ENCODE measurements at regions not wholly inside any gene's neighbourhood (a gene's known extent, or its start where the extent isn't known, plus 50 kb on each side); places are given as distances from the start of the nearest gene placed in this dataset.

GRCh38 chr1:170332801-170333200 lies 187.0 kb downstream of the NTMT2 start:
- TF ChIP-seq ZFX (IDR thresholded peaks at IDR 0.05) (no peak), CTCF (conservative IDR thresholded peaks at IDR 0.05) (no peak)
- H3K27ac ChIP-seq: no peak overlapping the region

- no peak overlapping the region for H3K27ac ChIP-seq
- TF ChIP-seq ZFX (IDR thresholded peaks at IDR 0.05): no peak
- no peak for TF ChIP-seq CTCF (conservative IDR thresholded peaks at IDR 0.05)
These were observed 191.7 kb downstream of the NTMT2 start for GRCh38 chr1:170337413-170337994.

GRCh38 chr1:170339534-170339933 lies 192.4 kb upstream of the GORAB start:
- TF ChIP-seq ZFX (IDR thresholded peaks at IDR 0.05) (no peak), CTCF (conservative IDR thresholded peaks at IDR 0.05) (no peak)

GRCh38 chr1:170340308-170340707 lies 191.7 kb upstream of the GORAB start:
- H3K27ac ChIP-seq: no peak overlapping the region
- no peak for TF ChIP-seq CTCF (conservative IDR thresholded peaks at IDR 0.05)
- TF ChIP-seq ZFX (IDR thresholded peaks at IDR 0.05): no peak

More at GRCh38 chr1:170339534-170339933, 192.4 kb upstream of the GORAB start:
- no peak overlapping the region for H3K27ac ChIP-seq

- H3K27ac ChIP-seq: no peak overlapping the region
- TF ChIP-seq ZFX (IDR thresholded peaks at IDR 0.05) (no peak), CTCF (conservative IDR thresholded peaks at IDR 0.05) (no peak)
These were observed 180.5 kb upstream of the GORAB start for GRCh38 chr1:170351366-170351946.

- TF ChIP-seq CTCF (conservative IDR thresholded peaks at IDR 0.05) (no peak), ZFX (IDR thresholded peaks at IDR 0.05) (no peak)
- no peak overlapping the region for H3K27ac ChIP-seq
These were observed 177.7 kb upstream of the GORAB start for GRCh38 chr1:170354246-170354645.

- TF ChIP-seq CTCF (conservative IDR thresholded peaks at IDR 0.05) (no peak), ZFX (IDR thresholded peaks at IDR 0.05) (no peak)
- no peak overlapping the region for H3K27ac ChIP-seq
These were observed 177.3 kb upstream of the GORAB start for GRCh38 chr1:170354690-170355089.
